GM23338 (cell line): ENCODE measurements at regions not wholly inside any gene's neighbourhood (a gene's known extent, or its start where the extent isn't known, plus 50 kb on each side); places are given as distances from the start of the nearest gene placed in this dataset.

ENCODE experiments used
- ATAC-seq: fragments of 200-7000 bp; cut with Tn5 transposase; 3 replicates; pipeline ENCODE4 v1.9.1; 2020
- DNase-seq: peaks from one replicate; pipeline ENCODE4 v3.0.0-alpha.2; 2015; ENCODE audit warnings: low spot score
- H2AFZ ChIP-seq: fragments of 200-600 bp; sonication (generic); 2 replicates; pipeline ENCODE4 v1.8.0; 2016; ENCODE audit warnings: antibody characterized with exemption, mild to moderate bottlenecking, moderate library complexity
- H3F3A ChIP-seq: fragments of 200-600 bp; sonication (generic); replicated peaks from 2 replicates; pipeline ENCODE4 v1.8.0; 2017; ENCODE audit warnings: antibody characterized with exemption, mixed run types, low read depth
- H3K27ac ChIP-seq: fragments of 200-600 bp; sonication (generic); 2 replicates; pipeline ENCODE4 v1.6.1; 2016; ENCODE audit warnings: low read depth
- H3K27me3 ChIP-seq: fragments of 200-600 bp; sonication (generic); 2 replicates; pipeline ENCODE4 v1.8.0; 2016; ENCODE audit warnings: mild to moderate bottlenecking, mixed run types, moderate library complexity; ENCODE audit not compliant: insufficient read depth
- H3K36me3 ChIP-seq: fragments of 200-600 bp; sonication (generic); 2 replicates; pipeline ENCODE4 v1.8.0; 2016; ENCODE audit warnings: mild to moderate bottlenecking; ENCODE audit not compliant: insufficient read depth
- H3K4me1 ChIP-seq: fragments of 200-600 bp; sonication (generic); 2 replicates; pipeline ENCODE4 v1.8.0; 2016; ENCODE audit warnings: mild to moderate bottlenecking, moderate library complexity; ENCODE audit not compliant: insufficient read depth
- H3K4me2 ChIP-seq: fragments of 200-600 bp; sonication (generic); 2 replicates; pipeline ENCODE4 v1.7.1; 2017; ENCODE audit warnings: mixed run types
- H3K4me3 ChIP-seq: fragments of 200-600 bp; sonication (generic); 2 replicates; pipeline ENCODE4 v1.6.1; 2016; ENCODE audit warnings: mixed run types
- H3K79me2 ChIP-seq: fragments of 200-600 bp; sonication (generic); replicated peaks from 2 replicates; pipeline ENCODE4 v1.8.0; 2017; ENCODE audit warnings: mild to moderate bottlenecking; ENCODE audit not compliant: insufficient read depth
- H3K9me2 ChIP-seq: fragments of 200-600 bp; sonication (generic); 2 replicates; pipeline ENCODE4 v1.8.0; 2017; ENCODE audit not compliant: insufficient read depth
- H4K20me1 ChIP-seq: fragments of 200-600 bp; sonication (generic); replicated peaks from 2 replicates; pipeline ENCODE4 v1.8.0; 2017; ENCODE audit warnings: mild to moderate bottlenecking; ENCODE audit not compliant: insufficient read depth
- H3K27ac Mint-ChIP-seq: 2 replicates; pipeline ENCODE4 v1.8.0; 2020; ENCODE audit warnings: inconsistent platforms, mild to moderate bottlenecking, moderate library complexity, mixed read lengths
- H3K27me3 Mint-ChIP-seq: 3 replicates; pipeline ENCODE4 v1.8.0; 2022; ENCODE audit warnings: low read depth, mild to moderate bottlenecking, moderate library complexity, mixed read lengths, inconsistent platforms; ENCODE audit not compliant: insufficient read depth, poor library complexity
- H3K36me3 Mint-ChIP-seq: 3 replicates; pipeline ENCODE4 v1.8.0; 2021; ENCODE audit warnings: low read depth, mild to moderate bottlenecking, inconsistent platforms, moderate library complexity, mixed read lengths
- H3K4me1 Mint-ChIP-seq: 3 replicates; pipeline ENCODE4 v1.8.0; 2020; ENCODE audit warnings: mild to moderate bottlenecking, inconsistent platforms, mixed read lengths
- H3K4me3 Mint-ChIP-seq: 3 replicates; pipeline ENCODE4 v1.8.0; 2021; ENCODE audit warnings: moderate library complexity, mild to moderate bottlenecking, inconsistent platforms, mixed read lengths
- H3K9me3 Mint-ChIP-seq: 3 replicates; pipeline ENCODE4 v1.8.0; 2020; ENCODE audit warnings: moderate library complexity, mild to moderate bottlenecking, inconsistent platforms, mixed read lengths
- CREB1 ChIP-seq: fragments of 250-450 bp; sonication (Bioruptor Pico); IDR thresholded peaks from 2 replicates; pipeline ENCODE4 v1.5.0; 2020; ENCODE audit warnings: low read depth, mild to moderate bottlenecking, moderate library complexity
- ETS1 ChIP-seq: IDR thresholded peaks from 2 replicates; pipeline ENCODE4 v1.6.1; 2016; ENCODE audit warnings: antibody characterized with exemption
- EZH2 ChIP-seq: fragments of 200-600 bp; sonication (generic); IDR thresholded peaks from one replicate; pipeline ENCODE4 v1.8.0; 2017; ENCODE audit warnings: antibody characterized with exemption, mild to moderate bottlenecking, low read depth; ENCODE audit not compliant: unreplicated experiment
- EZH2phosphoT487 ChIP-seq: fragments of 200-600 bp; sonication (generic); IDR thresholded peaks from one replicate; pipeline ENCODE4 v1.8.1; 2018; ENCODE audit warnings: antibody characterized with exemption; ENCODE audit not compliant: unreplicated experiment
- JUNB ChIP-seq: IDR thresholded peaks from one replicate; pipeline ENCODE4 v1.6.1; 2016; ENCODE audit warnings: antibody characterized with exemption; ENCODE audit not compliant: unreplicated experiment
- NANOG ChIP-seq: IDR thresholded peaks from 2 replicates; pipeline ENCODE4 v1.6.1; 2016; ENCODE audit warnings: antibody characterized with exemption, borderline replicate concordance
- POLR2AphosphoS5 ChIP-seq: IDR thresholded peaks from 2 replicates; pipeline ENCODE4 v1.6.1; 2016; ENCODE audit warnings: antibody characterized with exemption, low read depth
- STAT1 ChIP-seq: IDR thresholded peaks from one replicate; pipeline ENCODE4 v1.6.1; 2016; ENCODE audit warnings: antibody characterized with exemption; ENCODE audit not compliant: unreplicated experiment
- ZNF114 ChIP-seq: fragments of 250-450 bp; sonication (Bioruptor Pico); IDR thresholded peaks from 2 replicates; pipeline ENCODE4 v1.5.0; 2020; ENCODE audit warnings: mild to moderate bottlenecking, moderate library complexity
- ZNF331 ChIP-seq: fragments of 250-450 bp; sonication (Bioruptor Pico); IDR thresholded peaks from 2 replicates; pipeline ENCODE4 v1.5.0; 2020; ENCODE audit warnings: low read depth, mild to moderate bottlenecking, moderate library complexity
- TF ChIP-seq, protein P1 (sequence below), 2 experiments: fragments of 200-600 bp in 1 of 2; sonication (generic) in 1 of 2; conservative IDR thresholded peaks; 2 replicates each; pipeline versions ENCODE4 v1.5.1 to v1.6.1; 2016 to 2017; ENCODE audit warnings: antibody characterized with exemption in 2 of 2, low read depth in 2 of 2, mild to moderate bottlenecking in 2 of 2, moderate library complexity in 1 of 2

DNA sequence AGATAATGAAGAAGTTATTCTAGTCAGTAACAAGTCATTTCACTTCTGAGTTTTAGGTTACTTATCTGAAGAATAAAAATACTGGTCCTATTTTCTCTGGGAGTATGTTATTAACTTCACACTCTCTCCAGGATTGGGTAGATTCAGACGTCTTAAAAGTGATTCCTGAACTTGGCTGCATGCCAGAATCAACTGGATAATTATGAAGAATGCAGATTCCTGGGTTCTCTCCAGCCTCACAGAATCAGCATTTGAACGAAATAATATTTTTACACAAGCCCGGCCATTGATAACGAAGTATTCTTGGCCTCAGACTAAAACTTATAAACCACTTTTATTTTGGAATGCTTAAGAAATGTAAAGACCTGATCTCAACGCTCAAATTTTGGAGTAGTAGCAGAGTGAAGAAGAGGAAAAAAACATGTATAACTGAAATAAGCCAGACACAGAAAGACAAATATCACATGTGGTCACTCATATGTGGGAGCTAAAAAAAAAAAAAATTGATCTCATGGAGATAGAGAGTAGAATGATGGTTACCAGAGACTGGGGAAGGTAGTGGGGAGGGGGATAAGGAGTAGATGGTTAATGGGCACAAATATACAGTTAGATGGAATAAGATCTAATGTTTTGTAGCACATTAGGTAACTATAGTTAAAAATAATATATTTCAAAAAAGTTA, 507.3 kb downstream of the ISL1 start:
- H3K36me3 Mint-ChIP-seq, result no peaks in the 10 kb centered on the region
- H3K36me3 ChIP-seq, result no peaks in the 10 kb centered on the region
- no peaks in the 10 kb centered on the region; the same call in 2 of the 3 replicates for H3K9me3 Mint-ChIP-seq
- no peak overlapping the region for H3K27ac ChIP-seq
- ATAC-seq (no peak), DNase-seq (no peak)
- H3K4me2 ChIP-seq, result no peak overlapping the region
- no peak overlapping the region for H2AFZ ChIP-seq
- no peaks in the 10 kb centered on the region for H3K4me1 ChIP-seq
- no peak overlapping the region for H3K4me3 ChIP-seq
- no peaks in the 10 kb centered on the region for H3K27me3 Mint-ChIP-seq
- no peaks in the 10 kb centered on the region for H3K27me3 ChIP-seq
- H3K9me2 ChIP-seq, result no peaks in the 10 kb centered on the region
- no peaks in the 10 kb centered on the region for H3F3A ChIP-seq
- H3K27ac Mint-ChIP-seq, result no peak overlapping the region
- no peak overlapping the region for H3K4me3 Mint-ChIP-seq
- H3K4me1 Mint-ChIP-seq, result no peaks in the 10 kb centered on the region
- TF ChIP-seq, protein P1, sequence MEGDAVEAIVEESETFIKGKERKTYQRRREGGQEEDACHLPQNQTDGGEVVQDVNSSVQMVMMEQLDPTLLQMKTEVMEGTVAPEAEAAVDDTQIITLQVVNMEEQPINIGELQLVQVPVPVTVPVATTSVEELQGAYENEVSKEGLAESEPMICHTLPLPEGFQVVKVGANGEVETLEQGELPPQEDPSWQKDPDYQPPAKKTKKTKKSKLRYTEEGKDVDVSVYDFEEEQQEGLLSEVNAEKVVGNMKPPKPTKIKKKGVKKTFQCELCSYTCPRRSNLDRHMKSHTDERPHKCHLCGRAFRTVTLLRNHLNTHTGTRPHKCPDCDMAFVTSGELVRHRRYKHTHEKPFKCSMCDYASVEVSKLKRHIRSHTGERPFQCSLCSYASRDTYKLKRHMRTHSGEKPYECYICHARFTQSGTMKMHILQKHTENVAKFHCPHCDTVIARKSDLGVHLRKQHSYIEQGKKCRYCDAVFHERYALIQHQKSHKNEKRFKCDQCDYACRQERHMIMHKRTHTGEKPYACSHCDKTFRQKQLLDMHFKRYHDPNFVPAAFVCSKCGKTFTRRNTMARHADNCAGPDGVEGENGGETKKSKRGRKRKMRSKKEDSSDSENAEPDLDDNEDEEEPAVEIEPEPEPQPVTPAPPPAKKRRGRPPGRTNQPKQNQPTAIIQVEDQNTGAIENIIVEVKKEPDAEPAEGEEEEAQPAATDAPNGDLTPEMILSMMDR (conservative IDR thresholded peaks at IDR 0.05; ENCODE audit: low read depth in 2 of 2), result no peak
- TF ChIP-seq ETS1 (no peak), POLR2AphosphoS5 (no peak), EZH2 (no peak), ZNF331 (CRISPR knock-in tag) (no peak), CREB1 (CRISPR knock-in tag) (no peak), JUNB (no peak), ZNF114 (no peak), STAT1 (no peak), EZH2phosphoT487 (no peak)
- no peaks in the 10 kb centered on the region for H4K20me1 ChIP-seq
- no peaks in the 10 kb centered on the region for H3K79me2 ChIP-seq

DNA sequence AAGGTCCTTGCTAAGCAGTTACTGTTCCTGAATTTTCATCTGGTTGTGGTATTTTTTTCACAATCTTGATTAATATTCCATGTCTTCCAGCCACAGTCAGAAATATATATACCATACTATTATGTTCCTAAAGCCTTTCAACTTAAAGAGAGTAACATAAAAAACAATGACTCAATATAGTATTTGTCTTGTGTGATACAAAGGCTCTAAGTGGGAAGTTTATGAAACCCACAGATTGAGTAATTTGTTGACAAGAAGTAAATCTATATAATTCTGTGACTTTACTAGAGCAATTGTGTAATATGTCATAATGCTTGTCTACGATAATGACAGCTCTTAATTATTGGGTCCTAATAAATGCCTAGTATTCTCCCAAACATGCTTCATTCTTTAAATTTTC, 509.4 kb downstream of the ISL1 start:
- Histone ChIP-seq H3K4me1 (no peaks in the 10 kb centered on the region), H3K27me3 (no peaks in the 10 kb centered on the region), H3K9me2 (no peaks in the 10 kb centered on the region), H3K4me2 (no peak overlapping the region), H3K79me2 (no peaks in the 10 kb centered on the region), H2AFZ (peak overlapping the region; percentile 24; the same call in 1 of the 2 replicates), H3K36me3 (no peaks in the 10 kb centered on the region), H3F3A (no peaks in the 10 kb centered on the region), H3K4me3 (no peak overlapping the region), H4K20me1 (no peaks in the 10 kb centered on the region), H3K27ac (no peak overlapping the region)
- H3K27ac Mint-ChIP-seq, result no peak overlapping the region
- no peaks in the 10 kb centered on the region for H3K27me3 Mint-ChIP-seq
- no peak for DNase-seq
- TF ChIP-seq NANOG (no peak), EZH2phosphoT487 (no peak), ETS1 (no peak)
- no peak overlapping the region for H3K4me3 Mint-ChIP-seq
- no peak for ATAC-seq
- no peaks in the 10 kb centered on the region for H3K36me3 Mint-ChIP-seq
- H3K4me1 Mint-ChIP-seq, result no peaks in the 10 kb centered on the region
- H3K9me3 Mint-ChIP-seq, result no peaks in the 10 kb centered on the region
